ENCODE measurements at regions not wholly inside any gene's neighbourhood (a gene's known extent, or its start where the extent isn't known, plus 50 kb on each side); places are given as distances from the start of the nearest gene placed in this dataset.

DNA sequence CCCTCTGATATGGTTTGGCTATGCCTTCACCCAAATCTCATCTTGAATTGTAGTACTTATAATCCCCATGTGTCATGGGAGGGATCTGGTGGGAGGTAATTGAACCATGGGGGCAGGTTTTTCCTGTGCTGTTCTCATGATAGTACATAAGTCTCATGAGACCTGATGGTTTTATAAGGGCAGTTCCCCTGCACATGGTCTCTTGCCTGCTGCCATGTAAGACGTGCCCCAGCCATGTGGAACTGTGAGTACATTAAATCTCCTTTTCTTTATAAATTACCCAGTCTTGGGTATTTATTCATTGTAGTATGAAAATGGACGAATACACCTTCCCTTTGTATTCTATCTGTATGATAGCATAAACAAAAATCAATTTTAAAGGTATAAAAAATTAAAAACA lies 333.4 kb upstream of the FBXO33 start:
- TF ChIP-seq, protein P1, sequence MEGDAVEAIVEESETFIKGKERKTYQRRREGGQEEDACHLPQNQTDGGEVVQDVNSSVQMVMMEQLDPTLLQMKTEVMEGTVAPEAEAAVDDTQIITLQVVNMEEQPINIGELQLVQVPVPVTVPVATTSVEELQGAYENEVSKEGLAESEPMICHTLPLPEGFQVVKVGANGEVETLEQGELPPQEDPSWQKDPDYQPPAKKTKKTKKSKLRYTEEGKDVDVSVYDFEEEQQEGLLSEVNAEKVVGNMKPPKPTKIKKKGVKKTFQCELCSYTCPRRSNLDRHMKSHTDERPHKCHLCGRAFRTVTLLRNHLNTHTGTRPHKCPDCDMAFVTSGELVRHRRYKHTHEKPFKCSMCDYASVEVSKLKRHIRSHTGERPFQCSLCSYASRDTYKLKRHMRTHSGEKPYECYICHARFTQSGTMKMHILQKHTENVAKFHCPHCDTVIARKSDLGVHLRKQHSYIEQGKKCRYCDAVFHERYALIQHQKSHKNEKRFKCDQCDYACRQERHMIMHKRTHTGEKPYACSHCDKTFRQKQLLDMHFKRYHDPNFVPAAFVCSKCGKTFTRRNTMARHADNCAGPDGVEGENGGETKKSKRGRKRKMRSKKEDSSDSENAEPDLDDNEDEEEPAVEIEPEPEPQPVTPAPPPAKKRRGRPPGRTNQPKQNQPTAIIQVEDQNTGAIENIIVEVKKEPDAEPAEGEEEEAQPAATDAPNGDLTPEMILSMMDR (conservative IDR thresholded peaks at IDR 0.05; ENCODE audit: low read depth), result no peak
- DNase-seq (ENCODE audit: low spot score), result no peak
- CTCF ChIA-PET, result no interaction called here
- no peak overlapping the region for H3K27ac ChIP-seq
- POLR2A ChIA-PET (ENCODE audit: low non-redundant PET), result no interaction called here

DNA sequence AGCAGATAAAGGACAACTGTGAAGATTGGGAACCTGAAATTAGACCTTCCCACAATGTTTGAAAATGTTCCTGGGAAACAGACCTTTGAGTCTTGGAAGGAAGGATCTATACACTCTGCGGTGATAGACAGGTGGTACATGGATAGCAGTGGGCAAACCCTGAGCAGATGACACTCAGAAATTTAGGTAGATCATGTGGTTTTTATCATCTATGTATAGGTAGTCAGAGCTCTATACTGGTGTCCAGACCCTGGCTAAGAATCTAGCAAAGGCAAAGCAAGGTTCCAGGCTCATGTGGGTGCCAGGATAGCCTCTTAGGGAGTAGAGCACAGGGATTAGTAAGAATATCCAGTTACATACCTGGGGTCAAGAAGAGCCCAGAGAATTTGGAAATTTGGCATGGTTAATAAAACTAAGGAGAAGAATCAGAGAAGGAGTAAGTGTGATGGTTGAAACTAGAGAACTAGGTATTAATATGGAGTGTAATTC lies 331.2 kb upstream of the FBXO33 start:
- no peak overlapping the region for H3K27ac ChIP-seq
- POLR2A ChIA-PET (ENCODE audit: low non-redundant PET), result no interaction called here
- CTCF ChIA-PET, result no interaction called here
- TF ChIP-seq, protein P1 (conservative IDR thresholded peaks at IDR 0.05; ENCODE audit: low read depth), result no peak
- no peak for DNase-seq (ENCODE audit: low spot score)

DNA sequence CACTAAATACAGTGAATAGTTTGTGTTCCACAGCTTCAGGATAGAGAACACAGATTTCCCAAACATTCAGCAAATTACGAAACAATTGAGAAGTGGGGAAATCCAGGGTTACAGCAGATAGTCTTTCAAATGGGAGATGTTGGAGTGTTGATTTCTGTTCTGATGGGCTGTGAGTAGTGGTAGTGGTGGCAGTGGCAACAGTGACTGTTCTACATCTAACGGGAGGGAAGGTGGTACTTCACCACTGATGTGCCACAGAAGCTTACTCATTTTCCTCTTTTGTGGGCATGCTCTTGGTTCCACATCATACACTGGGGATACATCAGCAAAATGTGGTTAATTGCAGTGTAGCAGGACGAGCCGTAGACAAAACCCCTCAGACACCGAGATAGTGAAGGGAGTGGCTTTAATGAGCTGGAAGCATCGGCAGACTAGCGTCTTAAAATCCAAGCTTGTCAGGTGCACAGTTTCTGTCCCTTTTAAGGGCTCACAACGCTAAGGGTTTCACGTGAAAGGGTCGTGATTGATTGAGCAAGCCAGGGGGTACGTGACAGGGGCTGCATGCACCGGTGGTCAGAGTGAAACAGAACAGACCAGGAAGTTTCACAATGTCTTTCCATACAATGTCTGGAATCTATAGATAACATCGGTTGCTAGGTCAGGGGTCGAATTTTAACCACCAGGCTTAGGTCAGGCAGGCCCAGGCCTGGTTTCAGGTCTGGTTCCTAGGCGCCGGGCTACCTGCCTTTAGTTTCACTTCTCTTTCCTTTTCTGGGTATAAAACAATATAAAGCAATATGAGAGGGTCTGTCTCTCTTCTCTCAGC lies 330.6 kb upstream of the FBXO33 start:
- POLR2A ChIA-PET (ENCODE audit: low non-redundant PET), result no interaction called here
- TF ChIP-seq, protein P1 (conservative IDR thresholded peaks at IDR 0.05; ENCODE audit: low read depth), result no peak
- H3K27ac ChIP-seq, result no peak overlapping the region
- CTCF ChIA-PET, result no interaction called here
- DNase-seq (ENCODE audit: low spot score), result no peak

GRCh38 chr14:39755269-39755878 lies 323.1 kb upstream of the FBXO33 start:
- TF ChIP-seq, protein P1 (conservative IDR thresholded peaks at IDR 0.05; ENCODE audit: low read depth), result no peak
- POLR2A ChIA-PET (ENCODE audit: low non-redundant PET), result no interaction called here
- no peak for DNase-seq (ENCODE audit: low spot score)
- no peak overlapping the region for H3K27ac ChIP-seq
- CTCF ChIA-PET, result no interaction called here

DNA sequence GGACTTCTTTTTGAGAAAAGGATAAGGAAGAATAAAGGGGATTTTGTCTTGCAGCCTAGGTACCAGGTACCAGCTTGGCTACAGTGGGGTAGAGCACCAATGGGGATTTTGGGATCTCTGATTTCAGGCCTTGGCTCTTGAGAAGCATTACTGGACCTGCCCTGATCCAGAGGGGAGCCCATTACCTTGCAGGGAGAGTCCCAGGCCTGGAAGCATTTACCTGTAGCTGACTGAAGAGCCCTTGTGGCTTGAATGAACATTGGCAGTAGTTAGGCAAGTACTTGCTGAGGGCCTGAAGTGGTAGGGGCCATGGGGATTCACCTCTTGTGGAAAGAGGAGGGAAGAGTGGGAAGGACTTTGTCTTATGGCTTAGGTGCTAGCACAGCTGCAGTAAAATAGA lies 308.2 kb upstream of the FBXO33 start:
- POLR2A ChIA-PET (ENCODE audit: low non-redundant PET), result no interaction called here
- DNase-seq (ENCODE audit: low spot score), result no peak
- TF ChIP-seq, protein P1 (conservative IDR thresholded peaks at IDR 0.05; ENCODE audit: low read depth), result no peak
- H3K27ac ChIP-seq, result no peak overlapping the region
- CTCF ChIA-PET, result no interaction called here

DNA sequence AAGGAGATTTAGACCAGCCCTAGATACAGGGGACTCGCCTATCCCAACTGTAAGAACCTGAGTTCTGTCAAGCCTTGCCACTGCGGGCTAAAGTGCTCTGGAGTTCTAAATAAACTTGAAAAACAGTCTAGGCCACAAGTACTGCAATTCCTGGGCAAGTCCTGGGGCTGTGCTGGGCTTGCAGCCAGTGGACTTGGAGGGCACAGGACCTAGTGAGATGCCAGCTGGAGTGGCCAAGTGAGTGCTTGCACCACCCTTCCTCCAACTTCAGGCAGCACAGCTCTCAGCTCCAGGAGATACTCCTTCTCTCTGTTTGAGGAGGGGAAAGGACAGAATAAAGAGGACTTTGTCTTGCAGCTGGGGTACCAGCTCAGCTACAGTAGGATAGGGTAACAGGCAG lies 307.6 kb upstream of the FBXO33 start:
- TF ChIP-seq, protein P1 (conservative IDR thresholded peaks at IDR 0.05; ENCODE audit: low read depth), result no peak
- ChIA-PET POLR2A (ENCODE audit: low non-redundant PET) (no interaction called here), CTCF (no interaction called here)
- DNase-seq (ENCODE audit: low spot score), result no peak
- no peak overlapping the region for H3K27ac ChIP-seq

Data from RWPE1 (cell line).